Natural killer cell (primary cell): ENCODE measurements at regions not wholly inside any gene's neighbourhood (a gene's known extent, or its start where the extent isn't known, plus 50 kb on each side); places are given as distances from the start of the nearest gene placed in this dataset.

Experiments used
- ATAC-seq, 3 donors: fragments of 150-1000 bp in 2 of 3; fragments of 200-7000 bp in 1 of 3; cut with Tn5 transposase; 1 replicate in 1 of 3; 2 replicates in 2 of 3; pipeline ENCODE4 v1.10.0; 2021; ENCODE audit warnings: mild to moderate bottlenecking in 2 of 3, moderate library complexity in 2 of 3
- DNase-seq, 2 donors: peaks; one replicate each; pipeline versions ENCODE4 v3.0.0 to v3.0.0-alpha.2; 2013 to 2021; ENCODE audit warnings: mixed read lengths in 1 of 2
- H3K27ac ChIP-seq: one replicate; pipeline ENCODE4 v1.5.1; 2013; ENCODE audit warnings: mild to moderate bottlenecking, low read length
- H3K27me3 ChIP-seq: one replicate; pipeline ENCODE4 v1.6.1; 2013; ENCODE audit warnings: low read length; ENCODE audit not compliant: control insufficient read depth, insufficient read depth
- H3K36me3 ChIP-seq: one replicate; pipeline ENCODE4 v1.6.1; 2013; ENCODE audit warnings: low read length; ENCODE audit not compliant: control insufficient read depth, insufficient read depth
- H3K4me1 ChIP-seq: one replicate; pipeline ENCODE4 v1.6.1; 2013; ENCODE audit warnings: low read length; ENCODE audit not compliant: control insufficient read depth, insufficient read depth
- H3K4me3 ChIP-seq: one replicate; pipeline ENCODE4 v1.5.1; 2013; ENCODE audit warnings: low read length
- H3K9me3 ChIP-seq: one replicate; pipeline ENCODE4 v1.6.1; 2013; ENCODE audit warnings: low read length; ENCODE audit not compliant: control insufficient read depth, insufficient read depth
- H3K27ac Mint-ChIP-seq, 2 donors: one replicate each; pipeline ENCODE4 v1.8.0; 2022; ENCODE audit warnings: mild to moderate bottlenecking in 2 of 2, mixed read lengths in 2 of 2, moderate library complexity in 1 of 2
- H3K27me3 Mint-ChIP-seq, 2 donors: one replicate each; pipeline ENCODE4 v1.8.0; 2022; ENCODE audit warnings: low read depth in 2 of 2, mixed read lengths in 2 of 2
- H3K36me3 Mint-ChIP-seq: one replicate; pipeline ENCODE4 v1.8.0; 2022; ENCODE audit warnings: mixed read lengths
- H3K4me1 Mint-ChIP-seq, 2 donors: one replicate each; pipeline ENCODE4 v1.8.0; 2022; ENCODE audit warnings: mixed read lengths in 2 of 2
- H3K4me3 Mint-ChIP-seq: one replicate; pipeline ENCODE4 v1.8.0; 2022; ENCODE audit warnings: mild to moderate bottlenecking, moderate library complexity, mixed read lengths
- H3K9me3 Mint-ChIP-seq, 2 donors: one replicate each; pipeline ENCODE4 v1.8.0; 2022; ENCODE audit warnings: mixed read lengths in 2 of 2
- WGBS: methylation state at CpG from one replicate; pipeline ENCODE4 v1.1.7; 2013; ENCODE audit warnings: missing lambda C conversion rate; ENCODE audit not compliant: insufficient coverage; 5-methylcytosine and 5-hydroxymethylcytosine counted together
- intact Hi-C: fragments of 100-400 bp; cut with micrococcal nuclease; formaldehyde crosslinking; loops from one replicate; pipeline ENCODE4 v1.14.2; 2022
- TF ChIP-seq, protein P1 (sequence below): fragments of 200-600 bp; IDR thresholded peaks from one replicate; pipeline ENCODE4 v1.8.0; 2022; ENCODE audit warnings: antibody characterized with exemption

GRCh38 chr2:163306647-163307046, 429.2 kb downstream of the FIGN start:
- H3K36me3 Mint-ChIP-seq: no peaks in the 10 kb centered on the region
- no peaks in the 10 kb centered on the region for H3K4me1 Mint-ChIP-seq
- intact Hi-C loops: no loop called here
- H3K27ac Mint-ChIP-seq: no peak overlapping the region
- TF ChIP-seq, protein P1, sequence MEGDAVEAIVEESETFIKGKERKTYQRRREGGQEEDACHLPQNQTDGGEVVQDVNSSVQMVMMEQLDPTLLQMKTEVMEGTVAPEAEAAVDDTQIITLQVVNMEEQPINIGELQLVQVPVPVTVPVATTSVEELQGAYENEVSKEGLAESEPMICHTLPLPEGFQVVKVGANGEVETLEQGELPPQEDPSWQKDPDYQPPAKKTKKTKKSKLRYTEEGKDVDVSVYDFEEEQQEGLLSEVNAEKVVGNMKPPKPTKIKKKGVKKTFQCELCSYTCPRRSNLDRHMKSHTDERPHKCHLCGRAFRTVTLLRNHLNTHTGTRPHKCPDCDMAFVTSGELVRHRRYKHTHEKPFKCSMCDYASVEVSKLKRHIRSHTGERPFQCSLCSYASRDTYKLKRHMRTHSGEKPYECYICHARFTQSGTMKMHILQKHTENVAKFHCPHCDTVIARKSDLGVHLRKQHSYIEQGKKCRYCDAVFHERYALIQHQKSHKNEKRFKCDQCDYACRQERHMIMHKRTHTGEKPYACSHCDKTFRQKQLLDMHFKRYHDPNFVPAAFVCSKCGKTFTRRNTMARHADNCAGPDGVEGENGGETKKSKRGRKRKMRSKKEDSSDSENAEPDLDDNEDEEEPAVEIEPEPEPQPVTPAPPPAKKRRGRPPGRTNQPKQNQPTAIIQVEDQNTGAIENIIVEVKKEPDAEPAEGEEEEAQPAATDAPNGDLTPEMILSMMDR: no peak
- H3K27me3 ChIP-seq: no peaks in the 10 kb centered on the region
- no peak overlapping the region for H3K4me3 ChIP-seq
- no peaks in the 10 kb centered on the region for H3K9me3 ChIP-seq
- no peaks in the 10 kb centered on the region for H3K27me3 Mint-ChIP-seq
- no peak for ATAC-seq
- H3K36me3 ChIP-seq: no peaks in the 10 kb centered on the region
- H3K4me1 ChIP-seq: no peaks in the 10 kb centered on the region
- peaks cover 10 to 16% of the 10 kb centered on the region in 2 donors for H3K9me3 Mint-ChIP-seq
- WGBS: 72% methylated on average over 4 of the region's 4 CpGs
- H3K27ac ChIP-seq: no peak overlapping the region
- DNase-seq: no peak
- no peak overlapping the region for H3K4me3 Mint-ChIP-seq

DNA sequence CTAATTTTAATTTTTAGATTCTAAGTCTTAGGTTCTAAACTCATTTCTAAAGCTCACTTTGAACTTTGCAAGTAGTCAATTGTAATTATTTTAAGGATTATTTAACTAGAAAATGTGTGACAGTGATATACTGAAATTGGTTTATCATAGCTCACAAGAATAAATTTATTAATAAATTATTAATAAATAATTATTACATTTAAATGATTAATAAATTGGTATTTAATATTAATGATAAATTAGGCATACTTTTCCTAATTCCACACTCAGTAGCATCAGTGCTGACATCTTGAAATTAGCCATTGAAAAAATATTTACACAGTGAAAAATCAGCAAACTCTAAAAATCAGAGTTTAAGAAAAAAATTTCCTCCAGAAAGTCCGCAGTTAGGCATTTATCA, 433.7 kb downstream of the FIGN start:
- Histone ChIP-seq H3K9me3 (no peaks in the 10 kb centered on the region), H3K36me3 (no peaks in the 10 kb centered on the region), H3K4me1 (no peaks in the 10 kb centered on the region), H3K27ac (no peak overlapping the region), H3K27me3 (no peaks in the 10 kb centered on the region), H3K4me3 (no peak overlapping the region)
- Mint-ChIP-seq H3K4me3 (no peak overlapping the region), H3K9me3 (peaks cover 6 to 10% of the 10 kb centered on the region in 2 donors), H3K4me1 (no peaks in the 10 kb centered on the region), H3K27me3 (no peaks in the 10 kb centered on the region), H3K36me3 (no peaks in the 10 kb centered on the region), H3K27ac (no peak overlapping the region)
- ATAC-seq (no peak), DNase-seq (no peak)
- TF ChIP-seq, protein P1: no peak
- intact Hi-C loops: no loop called here
- no CpG with 5 or more reads among the region's 1 CpG for WGBS

DNA sequence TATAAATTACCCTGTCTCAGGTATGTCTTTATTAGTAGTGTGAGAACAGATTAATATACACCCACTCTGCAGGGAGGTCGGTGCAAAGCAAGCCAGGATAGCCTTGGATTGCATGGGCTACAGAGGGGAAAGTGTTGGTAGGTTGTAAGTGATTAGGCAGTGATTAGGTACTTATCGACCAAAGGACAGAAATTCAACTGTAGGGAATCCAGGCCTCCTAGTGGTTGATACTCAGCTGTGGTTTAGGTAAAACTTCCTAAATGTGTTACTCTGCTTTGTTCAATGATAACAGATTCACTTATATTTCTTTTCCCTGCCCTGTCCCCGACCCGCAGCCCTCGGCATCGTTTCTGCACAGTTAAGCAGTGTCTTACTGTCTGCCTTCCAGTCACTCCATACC, 444.0 kb downstream of the FIGN start:
- peaks cover 2% of the 10 kb centered on the region for H3K9me3 ChIP-seq
- Mint-ChIP-seq H3K27me3 (no peaks in the 10 kb centered on the region), H3K36me3 (no peaks in the 10 kb centered on the region), H3K9me3 (peaks cover 9 to 17% of the 10 kb centered on the region in 2 donors), H3K4me3 (no peak overlapping the region), H3K4me1 (no peaks in the 10 kb centered on the region), H3K27ac (no peak overlapping the region)
- 90% methylated on average over 6 of the region's 6 CpGs for WGBS
- ATAC-seq (no peak), DNase-seq (no peak)
- H3K4me1 ChIP-seq: no peaks in the 10 kb centered on the region
- H3K27ac ChIP-seq: no peak overlapping the region
- H3K27me3 ChIP-seq: no peaks in the 10 kb centered on the region
- TF ChIP-seq, protein P1: no peak
- intact Hi-C loops: no loop called here
- no peak overlapping the region for H3K4me3 ChIP-seq
- no peaks in the 10 kb centered on the region for H3K36me3 ChIP-seq

- Mint-ChIP-seq H3K27ac (no peak overlapping the region), H3K4me1 (no peaks in the 10 kb centered on the region), H3K36me3 (no peaks in the 10 kb centered on the region), H3K9me3 (peaks cover 11 to 18% of the 10 kb centered on the region in 2 donors), H3K4me3 (no peak overlapping the region), H3K27me3 (no peaks in the 10 kb centered on the region)
- 17% methylated on average over 1 of the region's 2 CpGs for WGBS
- Histone ChIP-seq H3K36me3 (no peaks in the 10 kb centered on the region), H3K4me3 (no peak overlapping the region), H3K9me3 (no peaks in the 10 kb centered on the region), H3K4me1 (no peaks in the 10 kb centered on the region), H3K27me3 (no peaks in the 10 kb centered on the region), H3K27ac (no peak overlapping the region)
- ATAC-seq (no peak), DNase-seq (no peak)
- TF ChIP-seq, protein P1: no peak
- intact Hi-C loops: no loop called here
Measured at GRCh38 chr2:163281717-163282116, 443.1 kb upstream of the KCNH7 start.
